Esophagus squamous epithelium (tissue), 5 donors: ENCODE measurements at regions not wholly inside any gene's neighbourhood (a gene's known extent, or its start where the extent isn't known, plus 50 kb on each side); places are given as distances from the start of the nearest gene placed in this dataset.

ENCODE experiments used
- DNase-seq: peaks from one replicate; lab custom pipeline; 2025; lab: John Stamatoyannopoulos, UW
- H3K27ac ChIP-seq, 4 donors: fragments of 200-600 bp; sonication (generic); one replicate each; pipeline ENCODE4 v1.5.1; 2016 to 2019; ENCODE audit warnings: mild to moderate bottlenecking in 1 of 4
- H3K27me3 ChIP-seq, 4 donors: fragments of 200-600 bp; sonication (generic); 1 replicate in 3 of 4; 2 replicates in 1 of 4; pipeline versions ENCODE4 v1.5.1 to v1.6.0; 2017 to 2021; ENCODE audit warnings: antibody characterized with exemption in 1 of 4
- H3K36me3 ChIP-seq, 3 donors: fragments of 200-600 bp; sonication (generic); one replicate each; pipeline ENCODE4 v1.5.1; 2016 to 2019
- H3K4me1 ChIP-seq, 3 donors: fragments of 200-600 bp; sonication (generic); one replicate each; pipeline ENCODE4 v1.5.1; 2017 to 2019
- H3K4me3 ChIP-seq, 4 donors: fragments of 200-600 bp; sonication (generic); 1 replicate in 3 of 4; 2 replicates in 1 of 4; pipeline ENCODE4 v1.5.1; 2016 to 2019; ENCODE audit warnings: mild to moderate bottlenecking in 2 of 4, moderate library complexity in 1 of 4
- H3K9me3 ChIP-seq, 3 donors: fragments of 200-600 bp; sonication (generic); one replicate each; pipeline ENCODE4 v1.5.1; 2016 to 2019
- POLR2A ChIP-seq, 4 donors: fragments of 450-650 bp; IDR thresholded peaks; one replicate each; pipeline ENCODE4 v1.6.1; 2017; ENCODE audit warnings: antibody characterized with exemption in 4 of 4, mild to moderate bottlenecking in 4 of 4, moderate library complexity in 3 of 4
- WGBS, 2 donors: methylation state at CpG; one replicate each; pipeline ENCODE4 v1.1.5; 2018; 5-methylcytosine and 5-hydroxymethylcytosine counted together
- intact Hi-C: fragments of 100-400 bp; cut with DNase I; formaldehyde crosslinking; loops from one replicate; pipeline ENCODE4 v1.15.0; 2022
- TF ChIP-seq, protein P1 (sequence below), 6 experiments: fragments of 450-650 bp in 4 of 6; fragments of 200-600 bp in 2 of 6; sonication (generic) in 2 of 6; IDR thresholded peaks; one replicate each; pipeline ENCODE4 v1.5.1; 2016 to 2019; ENCODE audit warnings: antibody characterized with exemption in 6 of 6, mild to moderate bottlenecking in 4 of 6, moderate library complexity in 4 of 6
- donor health status: DM: yes; HTN: yes; CAD: no.

- WGBS, 2 donors, result 57 to 71% methylated on average over 2 of the region's 2 CpGs
- Histone ChIP-seq H3K27ac (no peak overlapping the region), H3K4me1 (no peaks in the 10 kb centered on the region), H3K36me3 (no peaks in the 10 kb centered on the region), H3K4me3 (no peak overlapping the region), H3K27me3 (no peaks in the 10 kb centered on the region), H3K9me3 (no peaks in the 10 kb centered on the region)
- TF ChIP-seq POLR2A (IDR thresholded peaks at IDR 0.05), result no peak
- TF ChIP-seq, protein P1, sequence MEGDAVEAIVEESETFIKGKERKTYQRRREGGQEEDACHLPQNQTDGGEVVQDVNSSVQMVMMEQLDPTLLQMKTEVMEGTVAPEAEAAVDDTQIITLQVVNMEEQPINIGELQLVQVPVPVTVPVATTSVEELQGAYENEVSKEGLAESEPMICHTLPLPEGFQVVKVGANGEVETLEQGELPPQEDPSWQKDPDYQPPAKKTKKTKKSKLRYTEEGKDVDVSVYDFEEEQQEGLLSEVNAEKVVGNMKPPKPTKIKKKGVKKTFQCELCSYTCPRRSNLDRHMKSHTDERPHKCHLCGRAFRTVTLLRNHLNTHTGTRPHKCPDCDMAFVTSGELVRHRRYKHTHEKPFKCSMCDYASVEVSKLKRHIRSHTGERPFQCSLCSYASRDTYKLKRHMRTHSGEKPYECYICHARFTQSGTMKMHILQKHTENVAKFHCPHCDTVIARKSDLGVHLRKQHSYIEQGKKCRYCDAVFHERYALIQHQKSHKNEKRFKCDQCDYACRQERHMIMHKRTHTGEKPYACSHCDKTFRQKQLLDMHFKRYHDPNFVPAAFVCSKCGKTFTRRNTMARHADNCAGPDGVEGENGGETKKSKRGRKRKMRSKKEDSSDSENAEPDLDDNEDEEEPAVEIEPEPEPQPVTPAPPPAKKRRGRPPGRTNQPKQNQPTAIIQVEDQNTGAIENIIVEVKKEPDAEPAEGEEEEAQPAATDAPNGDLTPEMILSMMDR (IDR thresholded peaks at IDR 0.05), result no peak
- intact Hi-C loops, result no loop called here
- DNase-seq, result no peak
These were observed 105.6 kb upstream of the ARID2 start for GRCh38 chr12:45623940-45624339.

GRCh38 chr12:45626965-45627364, 102.5 kb upstream of the ARID2 start:
- intact Hi-C loops, result no loop called here
- Histone ChIP-seq H3K27me3 (no peaks in the 10 kb centered on the region), H3K4me1 (no peaks in the 10 kb centered on the region), H3K9me3 (no peaks in the 10 kb centered on the region), H3K27ac (no peak overlapping the region), H3K36me3 (no peaks in the 10 kb centered on the region), H3K4me3 (no peak overlapping the region)
- TF ChIP-seq, protein P1 (IDR thresholded peaks at IDR 0.05), result no peak
- TF ChIP-seq POLR2A (IDR thresholded peaks at IDR 0.05), result no peak
- WGBS, 2 donors, result 63 to 69% methylated on average over 2 of the region's 2 CpGs
- DNase-seq, result no peak

DNA sequence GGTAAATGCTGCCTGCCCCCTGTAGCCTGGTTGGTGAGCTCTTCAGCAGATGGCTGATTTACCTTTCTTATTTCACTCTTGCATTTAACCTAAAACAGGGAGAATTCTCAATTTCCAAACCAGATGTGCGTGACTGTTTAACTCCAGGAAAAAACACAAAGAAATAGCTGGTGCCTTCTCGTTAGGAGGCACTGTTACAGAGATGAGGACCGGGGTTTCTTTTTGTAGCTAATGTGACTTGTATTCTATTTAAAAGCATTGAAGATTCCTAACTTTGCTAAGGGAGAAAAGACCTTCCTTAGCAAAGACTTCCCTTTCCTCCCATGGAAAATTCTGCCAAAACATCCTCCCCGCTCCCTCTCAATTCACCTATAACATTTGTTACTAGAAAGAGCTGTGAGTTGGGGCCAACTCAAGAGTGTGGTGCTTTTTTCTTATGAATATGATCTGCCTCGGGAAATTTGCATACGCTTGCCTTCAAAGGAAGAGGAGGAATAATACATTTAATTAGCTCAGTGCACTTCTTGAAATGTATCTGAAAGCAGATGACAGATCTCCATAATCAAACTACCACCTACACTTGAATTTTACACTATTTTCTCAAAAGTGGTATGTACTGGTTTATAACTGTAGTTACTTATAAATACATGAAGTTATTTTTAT, 102.0 kb upstream of the ARID2 start:
- no peaks in the 10 kb centered on the region for H3K27me3 ChIP-seq
- DNase-seq, result no peak
- TF ChIP-seq POLR2A (IDR thresholded peaks at IDR 0.05), result no peak
- TF ChIP-seq, protein P1 (IDR thresholded peaks at IDR 0.05), result no peak
- H3K9me3 ChIP-seq, result no peaks in the 10 kb centered on the region
- intact Hi-C loops, result no loop called here
- H3K27ac ChIP-seq, result no peak overlapping the region
- 59 to 79% methylated on average over 6 of the region's 6 CpGs for WGBS, 2 donors
- no peaks in the 10 kb centered on the region for H3K4me1 ChIP-seq
- no peak overlapping the region for H3K4me3 ChIP-seq
- H3K36me3 ChIP-seq, result no peaks in the 10 kb centered on the region

DNA sequence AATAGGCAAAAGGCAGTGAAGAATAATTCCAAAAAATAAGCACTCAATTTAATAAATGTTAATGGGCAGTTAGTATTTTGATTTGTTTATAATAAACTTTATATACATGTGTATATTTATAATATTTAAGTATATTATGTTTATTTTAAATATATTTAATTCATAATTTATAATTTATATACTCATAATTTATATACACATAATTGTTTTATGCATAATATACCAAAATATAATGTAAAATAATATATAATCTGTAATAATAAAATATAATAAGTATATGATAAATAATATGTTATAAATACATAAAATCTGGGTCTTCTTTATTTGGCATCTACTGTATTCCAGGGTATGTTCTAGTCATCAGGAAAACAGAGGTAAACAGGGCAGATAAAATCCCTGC, 100.2 kb upstream of the ARID2 start:
- H3K27ac ChIP-seq, result no peak overlapping the region
- no peaks in the 10 kb centered on the region for H3K36me3 ChIP-seq
- H3K4me3 ChIP-seq, result no peak overlapping the region
- no peak for DNase-seq
- H3K9me3 ChIP-seq, result no peaks in the 10 kb centered on the region
- intact Hi-C loops, result no loop called here
- no peaks in the 10 kb centered on the region for H3K27me3 ChIP-seq
- H3K4me1 ChIP-seq, result no peaks in the 10 kb centered on the region
- TF ChIP-seq, protein P1 (IDR thresholded peaks at IDR 0.05), result no peak
- no peak for TF ChIP-seq POLR2A (IDR thresholded peaks at IDR 0.05)

GRCh38 chr12:45633733-45634132, 95.8 kb upstream of the ARID2 start:
- WGBS, 2 donors, result 83 to 92% methylated on average over 1 of the region's 1 CpG
- H3K27ac ChIP-seq, result no peak overlapping the region
- H3K4me1 ChIP-seq, result no peaks in the 10 kb centered on the region
- no peaks in the 10 kb centered on the region for H3K9me3 ChIP-seq
- TF ChIP-seq, protein P1 (IDR thresholded peaks at IDR 0.05), result no peak
- no peak for TF ChIP-seq POLR2A (IDR thresholded peaks at IDR 0.05)
- no peak overlapping the region for H3K4me3 ChIP-seq
- intact Hi-C loops, result no loop called here
- H3K36me3 ChIP-seq, result no peaks in the 10 kb centered on the region
- H3K27me3 ChIP-seq, result no peaks in the 10 kb centered on the region
- DNase-seq, result no peak
